ENCODE measurements at regions not wholly inside any gene's neighbourhood (a gene's known extent, or its start where the extent isn't known, plus 50 kb on each side); places are given as distances from the start of the nearest gene placed in this dataset.

- no peak for TF ChIP-seq REST (IDR thresholded peaks at IDR 0.05; ENCODE audit: borderline replicate concordance)
- TF ChIP-seq CTCF (IDR thresholded peaks at IDR 0.05; ENCODE audit: poor library complexity, severe bottlenecking): no peak
- TF ChIP-seq EZH2 (IDR thresholded peaks at IDR 0.05; ENCODE audit: borderline replicate concordance, insufficient read depth, low read length, poor library complexity, severe bottlenecking): no peak
- no peak for TF ChIP-seq MXI1 (conservative IDR thresholded peaks at IDR 0.05; ENCODE audit: poor library complexity, severe bottlenecking)
- TF ChIP-seq POLR2AphosphoS5 (IDR thresholded peaks at IDR 0.05): no peak
- TF ChIP-seq EP300 (conservative IDR thresholded peaks at IDR 0.05; ENCODE audit: poor library complexity, severe bottlenecking): no peak
- TF ChIP-seq TAF1 (IDR thresholded peaks at IDR 0.05; ENCODE audit: low read depth): no peak
- no peak for TF ChIP-seq SMC3 (conservative IDR thresholded peaks at IDR 0.05; ENCODE audit: poor library complexity)
- no peak for TF ChIP-seq RAD21 (conservative IDR thresholded peaks at IDR 0.05)
These were observed 977.9 kb downstream of the BRINP3 start for GRCh38 chr1:189499736-189500135.
